ENCODE measurements at regions not wholly inside any gene's neighbourhood (a gene's known extent, or its start where the extent isn't known, plus 50 kb on each side); places are given as distances from the start of the nearest gene placed in this dataset.

DNA sequence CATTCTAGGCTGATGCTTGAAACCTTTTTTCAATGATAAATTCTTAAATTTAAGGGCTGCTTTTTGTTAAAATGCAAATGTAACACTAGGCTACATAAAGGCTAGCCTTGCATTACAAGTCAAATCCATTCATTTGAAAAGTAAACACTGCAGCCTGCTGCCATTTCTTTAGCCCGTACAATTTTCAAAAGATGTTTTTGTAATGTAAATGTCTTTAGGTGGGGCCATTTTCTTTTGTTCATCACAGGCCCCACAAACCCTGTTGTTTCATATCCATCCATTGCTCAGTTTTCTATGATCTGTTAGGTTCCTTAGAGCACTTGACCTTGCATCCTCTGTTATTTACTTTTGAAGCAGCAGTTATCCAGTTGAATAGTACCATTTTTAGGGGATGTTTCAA, 296.2 kb upstream of the AMOT start:
- Histone ChIP-seq H4K20me1 (replicated peaks; ENCODE audit: control insufficient read depth, insufficient read depth, low read length) (no peaks in the 10 kb centered on the region), H2AFZ (ENCODE audit: low read depth, low read length) (no peak overlapping the region), H3K27me3 (ENCODE audit: control insufficient read depth in 2 of 2, insufficient read depth in 2 of 2, low read length in 2 of 2) (no peaks in the 10 kb centered on the region), H3K4me2 (ENCODE audit: insufficient read depth, low read length) (no peak overlapping the region), H3K9ac (ENCODE audit: insufficient read depth in 1 of 2, low read depth in 2 of 2, low read length in 2 of 2) (no peak overlapping the region), H3K79me2 (ENCODE audit: control insufficient read depth, insufficient read depth, low read length) (no peaks in the 10 kb centered on the region), H3K27ac (ENCODE audit: extremely low read depth, low read depth, low read length) (no peak overlapping the region), H3K4me3 (no peak overlapping the region), H3K4me1 (replicated peaks in 1 of 2; ENCODE audit: control insufficient read depth in 2 of 2, insufficient read depth in 2 of 2, low read length in 2 of 2) (no peaks in the 10 kb centered on the region), H3K9me1 (ENCODE audit: control insufficient read depth, insufficient read depth, low read length) (no peaks in the 10 kb centered on the region), H3K9me3 (replicated peaks; ENCODE audit: control insufficient read depth, insufficient read depth, low read depth, low read length) (no peaks in the 10 kb centered on the region), H3K36me3 (ENCODE audit: control insufficient read depth, insufficient read depth, low read length) (no peaks in the 10 kb centered on the region)
- 0% methylated on average over 1 of the region's 1 CpG for WGBS (ENCODE audit: insufficient coverage, low coverage, missing lambda C conversion rate)
- DNase-seq (ENCODE audit: extremely low read depth in 1 of 4, low spot score in 3 of 4) (no peak), FAIRE-seq (no peak), ATAC-seq (no peak)
- ChIA-PET CTCF (ENCODE audit: low intra/inter-chr PET ratio) (no interaction called here), POLR2A (no interaction called here)
- intact Hi-C loops (cut with micrococcal nuclease) = no loop called here
- in situ Hi-C loops (cut with MboI) = no loop called here
- no TSS peak for BruUV-seq (replicated peaks)
- TF ChIP-seq ESRRB (CRISPR knock-in tag; IDR thresholded peaks at IDR 0.05; ENCODE audit: borderline replicate concordance) (no peak), SMC3 (conservative IDR thresholded peaks at IDR 0.05; ENCODE audit: insufficient read depth, low read depth, low read length) (no peak), ZNF133 (CRISPR knock-in tag; IDR thresholded peaks at IDR 0.05) (no peak), ZNF583 (CRISPR knock-in tag; IDR thresholded peaks at IDR 0.05) (no peak), PHF8 (IDR thresholded peaks at IDR 0.05; ENCODE audit: borderline replicate concordance, low read length) (no peak), KDM1A (IDR thresholded peaks at IDR 0.05) (no peak), CAMTA2 (CRISPR knock-in tag; conservative IDR thresholded peaks at IDR 0.05) (no peak), TAF15 (IDR thresholded peaks at IDR 0.05; ENCODE audit: low read depth, low read length) (no peak), MAFF (IDR thresholded peaks at IDR 0.05; ENCODE audit: low read length) (no peak), ZFP36 (IDR thresholded peaks at IDR 0.05; ENCODE audit: low read depth, low read length, partially characterized antibody) (no peak)
- TF ChIP-seq, protein P1, sequence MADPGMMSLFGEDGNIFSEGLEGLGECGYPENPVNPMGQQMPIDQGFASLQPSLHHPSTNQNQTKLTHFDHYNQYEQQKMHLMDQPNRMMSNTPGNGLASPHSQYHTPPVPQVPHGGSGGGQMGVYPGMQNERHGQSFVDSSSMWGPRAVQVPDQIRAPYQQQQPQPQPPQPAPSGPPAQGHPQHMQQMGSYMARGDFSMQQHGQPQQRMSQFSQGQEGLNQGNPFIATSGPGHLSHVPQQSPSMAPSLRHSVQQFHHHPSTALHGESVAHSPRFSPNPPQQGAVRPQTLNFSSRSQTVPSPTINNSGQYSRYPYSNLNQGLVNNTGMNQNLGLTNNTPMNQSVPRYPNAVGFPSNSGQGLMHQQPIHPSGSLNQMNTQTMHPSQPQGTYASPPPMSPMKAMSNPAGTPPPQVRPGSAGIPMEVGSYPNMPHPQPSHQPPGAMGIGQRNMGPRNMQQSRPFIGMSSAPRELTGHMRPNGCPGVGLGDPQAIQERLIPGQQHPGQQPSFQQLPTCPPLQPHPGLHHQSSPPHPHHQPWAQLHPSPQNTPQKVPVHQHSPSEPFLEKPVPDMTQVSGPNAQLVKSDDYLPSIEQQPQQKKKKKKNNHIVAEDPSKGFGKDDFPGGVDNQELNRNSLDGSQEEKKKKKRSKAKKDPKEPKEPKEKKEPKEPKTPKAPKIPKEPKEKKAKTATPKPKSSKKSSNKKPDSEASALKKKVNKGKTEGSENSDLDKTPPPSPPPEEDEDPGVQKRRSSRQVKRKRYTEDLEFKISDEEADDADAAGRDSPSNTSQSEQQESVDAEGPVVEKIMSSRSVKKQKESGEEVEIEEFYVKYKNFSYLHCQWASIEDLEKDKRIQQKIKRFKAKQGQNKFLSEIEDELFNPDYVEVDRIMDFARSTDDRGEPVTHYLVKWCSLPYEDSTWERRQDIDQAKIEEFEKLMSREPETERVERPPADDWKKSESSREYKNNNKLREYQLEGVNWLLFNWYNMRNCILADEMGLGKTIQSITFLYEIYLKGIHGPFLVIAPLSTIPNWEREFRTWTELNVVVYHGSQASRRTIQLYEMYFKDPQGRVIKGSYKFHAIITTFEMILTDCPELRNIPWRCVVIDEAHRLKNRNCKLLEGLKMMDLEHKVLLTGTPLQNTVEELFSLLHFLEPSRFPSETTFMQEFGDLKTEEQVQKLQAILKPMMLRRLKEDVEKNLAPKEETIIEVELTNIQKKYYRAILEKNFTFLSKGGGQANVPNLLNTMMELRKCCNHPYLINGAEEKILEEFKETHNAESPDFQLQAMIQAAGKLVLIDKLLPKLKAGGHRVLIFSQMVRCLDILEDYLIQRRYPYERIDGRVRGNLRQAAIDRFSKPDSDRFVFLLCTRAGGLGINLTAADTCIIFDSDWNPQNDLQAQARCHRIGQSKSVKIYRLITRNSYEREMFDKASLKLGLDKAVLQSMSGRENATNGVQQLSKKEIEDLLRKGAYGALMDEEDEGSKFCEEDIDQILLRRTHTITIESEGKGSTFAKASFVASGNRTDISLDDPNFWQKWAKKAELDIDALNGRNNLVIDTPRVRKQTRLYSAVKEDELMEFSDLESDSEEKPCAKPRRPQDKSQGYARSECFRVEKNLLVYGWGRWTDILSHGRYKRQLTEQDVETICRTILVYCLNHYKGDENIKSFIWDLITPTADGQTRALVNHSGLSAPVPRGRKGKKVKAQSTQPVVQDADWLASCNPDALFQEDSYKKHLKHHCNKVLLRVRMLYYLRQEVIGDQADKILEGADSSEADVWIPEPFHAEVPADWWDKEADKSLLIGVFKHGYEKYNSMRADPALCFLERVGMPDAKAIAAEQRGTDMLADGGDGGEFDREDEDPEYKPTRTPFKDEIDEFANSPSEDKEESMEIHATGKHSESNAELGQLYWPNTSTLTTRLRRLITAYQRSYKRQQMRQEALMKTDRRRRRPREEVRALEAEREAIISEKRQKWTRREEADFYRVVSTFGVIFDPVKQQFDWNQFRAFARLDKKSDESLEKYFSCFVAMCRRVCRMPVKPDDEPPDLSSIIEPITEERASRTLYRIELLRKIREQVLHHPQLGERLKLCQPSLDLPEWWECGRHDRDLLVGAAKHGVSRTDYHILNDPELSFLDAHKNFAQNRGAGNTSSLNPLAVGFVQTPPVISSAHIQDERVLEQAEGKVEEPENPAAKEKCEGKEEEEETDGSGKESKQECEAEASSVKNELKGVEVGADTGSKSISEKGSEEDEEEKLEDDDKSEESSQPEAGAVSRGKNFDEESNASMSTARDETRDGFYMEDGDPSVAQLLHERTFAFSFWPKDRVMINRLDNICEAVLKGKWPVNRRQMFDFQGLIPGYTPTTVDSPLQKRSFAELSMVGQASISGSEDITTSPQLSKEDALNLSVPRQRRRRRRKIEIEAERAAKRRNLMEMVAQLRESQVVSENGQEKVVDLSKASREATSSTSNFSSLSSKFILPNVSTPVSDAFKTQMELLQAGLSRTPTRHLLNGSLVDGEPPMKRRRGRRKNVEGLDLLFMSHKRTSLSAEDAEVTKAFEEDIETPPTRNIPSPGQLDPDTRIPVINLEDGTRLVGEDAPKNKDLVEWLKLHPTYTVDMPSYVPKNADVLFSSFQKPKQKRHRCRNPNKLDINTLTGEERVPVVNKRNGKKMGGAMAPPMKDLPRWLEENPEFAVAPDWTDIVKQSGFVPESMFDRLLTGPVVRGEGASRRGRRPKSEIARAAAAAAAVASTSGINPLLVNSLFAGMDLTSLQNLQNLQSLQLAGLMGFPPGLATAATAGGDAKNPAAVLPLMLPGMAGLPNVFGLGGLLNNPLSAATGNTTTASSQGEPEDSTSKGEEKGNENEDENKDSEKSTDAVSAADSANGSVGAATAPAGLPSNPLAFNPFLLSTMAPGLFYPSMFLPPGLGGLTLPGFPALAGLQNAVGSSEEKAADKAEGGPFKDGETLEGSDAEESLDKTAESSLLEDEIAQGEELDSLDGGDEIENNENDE (IDR thresholded peaks at IDR 0.05; ENCODE audit: low read depth, low read length) = no peak

Data from K562 (cell line).